K562 (cell line): ENCODE measurements at regions not wholly inside any gene's neighbourhood (a gene's known extent, or its start where the extent isn't known, plus 50 kb on each side); places are given as distances from the start of the nearest gene placed in this dataset.

ENCODE experiments used
- ATAC-seq: fragments of 200-7000 bp; cut with Tn5 transposase; 3 replicates; pipeline ENCODE4 v1.9.1; 2020; ENCODE audit warnings: moderate library complexity
- BruUV-seq: library from RNA; stranded (reverse); fragments of 400-500 nt; replicated peaks from 2 replicates; lab custom pipeline; 2021; lab: Mats Ljungman, UMichigan
- CTCF ChIA-PET: fragments of 300-600 bp; formaldehyde crosslinking; extraction: SDS; loops from one replicate; lab custom pipeline; 2021; ENCODE audit warnings: low intra/inter-chr PET ratio; lab: Yijun Ruan, JAX
- POLR2A ChIA-PET: fragments of 300-600, 350-650 bp; sonication (Branson Sonifier 250); formaldehyde crosslinking; extraction: SDS; loops from one replicate; lab custom pipeline; 2021; ENCODE audit warnings: antibody characterized with exemption, inconsistent platforms; lab: Yijun Ruan, JAX
- DNase-seq, 4 experiments: peaks; one replicate each; pipeline versions ENCODE4 v3.0.0 to v3.0.0-alpha.2; 2011 to 2018; ENCODE audit warnings: low spot score in 3 of 4, mixed read lengths in 3 of 4; ENCODE audit errors: extremely low read depth in 1 of 4
- FAIRE-seq: peaks from 2 replicates; lab custom pipeline; 2011; peaks lifted over from hg19 to GRCh38; lab: Jason Lieb, UNC
- H2AFZ ChIP-seq: 2 replicates; pipeline ENCODE4 v1.6.0; 2011; ENCODE audit warnings: low read depth, low read length, control low read depth, inconsistent platforms
- H3K27ac ChIP-seq: fragments of 200-600 bp; 3 replicates; pipeline ENCODE4 v1.8.0; 2011; ENCODE audit warnings: low read depth, mild to moderate bottlenecking, control low read depth, inconsistent platforms, low read length, moderate library complexity, mixed read lengths; ENCODE audit errors: extremely low read depth
- H3K27me3 ChIP-seq, 2 experiments: fragments of 300-600 bp in 1 of 2; 2 replicates in 1 of 2; 3 replicates in 1 of 2; pipeline versions ENCODE4 v1.6.0 to v1.8.0; 2011; ENCODE audit warnings: inconsistent platforms in 2 of 2, low read length in 2 of 2, mild to moderate bottlenecking in 1 of 2, mixed read lengths in 1 of 2, moderate library complexity in 1 of 2; ENCODE audit not compliant: control insufficient read depth in 2 of 2, insufficient read depth in 2 of 2
- H3K36me3 ChIP-seq: fragments of 300-600 bp; 3 replicates; pipeline ENCODE4 v1.8.0; 2011; ENCODE audit warnings: mild to moderate bottlenecking, low read length, inconsistent platforms; ENCODE audit not compliant: control insufficient read depth, insufficient read depth
- H3K4me1 ChIP-seq, 2 experiments: fragments of 200-600 bp in 1 of 2; replicated peaks in 1 of 2; 2 replicates in 1 of 2; 3 replicates in 1 of 2; pipeline versions ENCODE4 v1.5.1 to v1.8.0; 2011; ENCODE audit warnings: inconsistent platforms in 2 of 2, low read length in 2 of 2, mild to moderate bottlenecking in 1 of 2, mixed read lengths in 1 of 2, moderate library complexity in 1 of 2; ENCODE audit not compliant: control insufficient read depth in 2 of 2, insufficient read depth in 2 of 2
- H3K4me2 ChIP-seq: 2 replicates; pipeline ENCODE4 v1.6.1; 2011; ENCODE audit warnings: low read length, control low read depth, inconsistent platforms, mixed read lengths; ENCODE audit not compliant: insufficient read depth
- H3K4me3 ChIP-seq: fragments of 200-600 bp; sonication (generic), shearing (Covaris generic); 2 replicates; pipeline ENCODE4 v1.5.1; 2016; ENCODE audit warnings: control low read depth, inconsistent platforms
- H3K79me2 ChIP-seq: fragments of 200-600 bp; 3 replicates; pipeline ENCODE4 v1.8.0; 2011; ENCODE audit warnings: low read length, inconsistent platforms; ENCODE audit not compliant: control insufficient read depth, insufficient read depth
- H3K9ac ChIP-seq, 2 experiments: 2 replicates each; pipeline versions ENCODE4 v1.6.0 to v1.6.1; 2011; ENCODE audit warnings: low read depth in 2 of 2, low read length in 2 of 2, control low read depth in 1 of 2, inconsistent platforms in 1 of 2, mild to moderate bottlenecking in 1 of 2, mixed read lengths in 1 of 2; ENCODE audit not compliant: insufficient read depth in 1 of 2
- H3K9me1 ChIP-seq: one replicate; pipeline ENCODE4 v1.6.0; 2011; ENCODE audit warnings: inconsistent platforms, mild to moderate bottlenecking, low read length, moderate library complexity; ENCODE audit not compliant: control insufficient read depth, insufficient read depth
- H3K9me3 ChIP-seq: replicated peaks from 2 replicates; pipeline ENCODE4 v1.5.1; 2011; ENCODE audit warnings: low read depth, low read length, inconsistent platforms; ENCODE audit not compliant: control insufficient read depth, insufficient read depth
- H4K20me1 ChIP-seq: replicated peaks from 2 replicates; pipeline ENCODE4 v1.6.1; 2011; ENCODE audit warnings: low read length, inconsistent platforms, mixed read lengths; ENCODE audit not compliant: control insufficient read depth, insufficient read depth
- ATF2 ChIP-seq: sonication (generic); formaldehyde crosslinking; IDR thresholded peaks from 2 replicates; pipeline ENCODE4 v1.8.1; 2022; ENCODE audit warnings: missing genetic modification reagents
- HINFP ChIP-seq: fragments of 450-650 bp; conservative IDR thresholded peaks from 2 replicates; pipeline ENCODE4 v1.6.1; 2016; ENCODE audit warnings: missing genetic modification characterization, low read depth, mild to moderate bottlenecking, control low read depth, missing compliant biosample characterization
- SAP30 ChIP-seq: fragments of 200-600 bp; sonication (generic); IDR thresholded peaks from 2 replicates; pipeline ENCODE4 v1.6.1; 2012; ENCODE audit warnings: borderline replicate concordance, low read depth, mild to moderate bottlenecking, moderate library complexity, low read length, control low read depth, inconsistent platforms; ENCODE audit not compliant: insufficient read depth, poor library complexity, severe bottlenecking
- ZNF184 ChIP-seq: sonication (generic); formaldehyde crosslinking; IDR thresholded peaks from 2 replicates; pipeline ENCODE4 v1.5.0; 2020; ENCODE audit warnings: missing genetic modification reagents
- ZNF24 ChIP-seq: fragments of 450-650 bp; IDR thresholded peaks from 2 replicates; pipeline ENCODE4 v1.6.1; 2016
- WGBS: fragments of 100-300 bp; shearing (Covaris generic); methylation state at CpG from one replicate; pipeline ENCODE4 v1.1.6; 2016; ENCODE audit warnings: low coverage, mixed read lengths; ENCODE audit not compliant: insufficient coverage; ENCODE audit errors: missing lambda C conversion rate; 5-methylcytosine and 5-hydroxymethylcytosine counted together
- in situ Hi-C: fragments of 300-500 bp; cut with MboI; formaldehyde crosslinking; loops from 4 replicates; pipeline ENCODE4 v1.15.0; 2018; ENCODE audit warnings: inconsistent platforms, mixed read lengths
- intact Hi-C: fragments of 100-400 bp; cut with micrococcal nuclease; formaldehyde crosslinking; loops from 2 replicates; pipeline ENCODE4 v1.14.2; 2022
- TF ChIP-seq, protein P1 (sequence below): IDR thresholded peaks from 2 replicates; pipeline ENCODE4 v1.6.1; 2011; ENCODE audit warnings: borderline replicate concordance, low read depth, mild to moderate bottlenecking, moderate library complexity, low read length; ENCODE audit not compliant: insufficient read depth, poor library complexity, severe bottlenecking

GRCh38 chr14:98062083-98062482, 1209.9 kb downstream of the BCL11B start:
- H4K20me1 ChIP-seq = no peaks in the 10 kb centered on the region
- no peaks in the 10 kb centered on the region for H3K9me1 ChIP-seq
- H3K27me3 ChIP-seq = no peaks in the 10 kb centered on the region
- no TSS peak for BruUV-seq
- H3K27ac ChIP-seq = no peak overlapping the region
- H3K9ac ChIP-seq = no peak overlapping the region
- intact Hi-C loops = no loop called here
- no peaks in the 10 kb centered on the region for H3K9me3 ChIP-seq
- no peaks in the 10 kb centered on the region for H3K4me1 ChIP-seq
- no peaks in the 10 kb centered on the region for H3K79me2 ChIP-seq
- H3K36me3 ChIP-seq = no peaks in the 10 kb centered on the region
- ATAC-seq = no peak
- POLR2A ChIA-PET = no interaction called here
- no peak overlapping the region for H3K4me2 ChIP-seq
- in situ Hi-C loops = no loop called here
- 1% methylated on average over 10 of the region's 10 CpGs for WGBS
- no peak for FAIRE-seq
- no peak overlapping the region for H2AFZ ChIP-seq
- no peak for DNase-seq
- TF ChIP-seq, protein P1, sequence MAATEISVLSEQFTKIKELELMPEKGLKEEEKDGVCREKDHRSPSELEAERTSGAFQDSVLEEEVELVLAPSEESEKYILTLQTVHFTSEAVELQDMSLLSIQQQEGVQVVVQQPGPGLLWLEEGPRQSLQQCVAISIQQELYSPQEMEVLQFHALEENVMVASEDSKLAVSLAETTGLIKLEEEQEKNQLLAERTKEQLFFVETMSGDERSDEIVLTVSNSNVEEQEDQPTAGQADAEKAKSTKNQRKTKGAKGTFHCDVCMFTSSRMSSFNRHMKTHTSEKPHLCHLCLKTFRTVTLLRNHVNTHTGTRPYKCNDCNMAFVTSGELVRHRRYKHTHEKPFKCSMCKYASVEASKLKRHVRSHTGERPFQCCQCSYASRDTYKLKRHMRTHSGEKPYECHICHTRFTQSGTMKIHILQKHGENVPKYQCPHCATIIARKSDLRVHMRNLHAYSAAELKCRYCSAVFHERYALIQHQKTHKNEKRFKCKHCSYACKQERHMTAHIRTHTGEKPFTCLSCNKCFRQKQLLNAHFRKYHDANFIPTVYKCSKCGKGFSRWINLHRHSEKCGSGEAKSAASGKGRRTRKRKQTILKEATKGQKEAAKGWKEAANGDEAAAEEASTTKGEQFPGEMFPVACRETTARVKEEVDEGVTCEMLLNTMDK = no peak
- no peak for TF ChIP-seq ATF2 (CRISPR knock-in tag)
- TF ChIP-seq ZNF24 = no peak
- TF ChIP-seq ZNF184 (CRISPR knock-in tag) = no peak
- no peak for TF ChIP-seq HINFP (tag)
- TF ChIP-seq SAP30 = no peak
- H3K4me3 ChIP-seq = no peak overlapping the region
- CTCF ChIA-PET = no interaction called here
